Cardiac muscle cell (in vitro differentiated cells and primary cell): ENCODE measurements at regions not wholly inside any gene's neighbourhood (a gene's known extent, or its start where the extent isn't known, plus 50 kb on each side); places are given as distances from the start of the nearest gene placed in this dataset.

ENCODE experiments used
- DNase-seq, 2 donors: peaks; one replicate each; pipeline versions ENCODE4 v3.0.0 to v3.0.0-alpha.2; 2010 to 2017; ENCODE audit warnings: low read depth in 1 of 2, low spot score in 1 of 2
- H3K27ac ChIP-seq: fragments of 200-600 bp; sonication (generic); 2 replicates; pipeline ENCODE4 v1.5.1; 2016
- H3K27me3 ChIP-seq: fragments of 200-600 bp; sonication (generic); 2 replicates; pipeline ENCODE4 v1.6.0; 2016; ENCODE audit warnings: control low read depth
- H3K36me3 ChIP-seq: fragments of 200-600 bp; sonication (generic); 2 replicates; pipeline ENCODE4 v1.5.1; 2016; ENCODE audit warnings: control low read depth
- H3K4me1 ChIP-seq: fragments of 200-600 bp; sonication (generic); 2 replicates; pipeline ENCODE4 v1.8.1; 2017; ENCODE audit warnings: low read depth, mild to moderate bottlenecking, mixed run types
- H3K4me3 ChIP-seq: fragments of 200-600 bp; sonication (generic); 2 replicates; pipeline ENCODE4 v1.5.1; 2016; ENCODE audit warnings: mild to moderate bottlenecking
- H3K9me3 ChIP-seq: fragments of 200-600 bp; sonication (generic); 2 replicates; pipeline ENCODE4 v1.5.1; 2017; ENCODE audit warnings: low read depth, mild to moderate bottlenecking, control low read depth
- TF ChIP-seq, protein P1 (sequence below): IDR thresholded peaks from 2 replicates; pipeline ENCODE4 v1.5.1; 2012; ENCODE audit warnings: low read depth, mild to moderate bottlenecking, low read length

DNA sequence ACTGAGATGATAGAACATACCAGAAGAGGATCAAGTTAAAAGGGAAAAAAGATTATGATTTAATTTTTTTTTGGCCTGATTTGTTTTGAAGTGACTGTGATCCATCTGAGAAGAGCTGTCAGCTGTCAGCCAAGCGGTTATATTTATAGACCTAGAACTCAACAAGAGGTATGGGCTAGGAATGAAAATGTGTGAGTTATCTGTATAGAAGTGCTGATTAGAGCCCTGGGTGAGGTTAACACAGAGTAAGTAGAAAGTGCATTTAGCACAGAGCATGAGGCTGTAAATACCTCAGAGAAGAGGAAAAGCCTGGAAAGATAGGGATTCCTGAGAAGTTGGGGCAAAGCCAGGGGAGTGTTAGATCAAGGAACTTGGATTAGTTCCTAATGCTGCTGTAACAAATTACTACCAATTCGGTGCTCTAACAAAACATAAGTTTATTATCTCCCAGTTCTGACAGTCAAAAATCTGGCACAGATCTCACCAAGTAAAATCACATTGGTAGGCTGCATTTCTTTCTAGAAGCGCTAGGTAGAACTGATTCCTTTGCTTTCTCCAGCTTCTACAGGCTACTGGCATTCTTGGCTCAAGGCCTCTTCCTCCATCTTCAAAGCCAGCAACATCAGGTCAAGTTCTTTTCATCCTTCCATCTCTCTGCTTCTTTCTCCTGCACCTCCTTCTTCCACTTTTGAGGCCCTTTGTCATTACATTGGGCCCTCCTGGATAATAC is 197.4 kb upstream of the SPHKAP start:
- H3K4me1 ChIP-seq = peaks cover 37% of the 10 kb centered on the region
- peak in 1 of 2 donors; percentile 66 for DNase-seq
- H3K9me3 ChIP-seq = no peaks in the 10 kb centered on the region
- no peaks in the 10 kb centered on the region for H3K27me3 ChIP-seq
- H3K36me3 ChIP-seq = no peaks in the 10 kb centered on the region
- H3K27ac ChIP-seq = peak overlapping the region; percentile 93
- TF ChIP-seq, protein P1, sequence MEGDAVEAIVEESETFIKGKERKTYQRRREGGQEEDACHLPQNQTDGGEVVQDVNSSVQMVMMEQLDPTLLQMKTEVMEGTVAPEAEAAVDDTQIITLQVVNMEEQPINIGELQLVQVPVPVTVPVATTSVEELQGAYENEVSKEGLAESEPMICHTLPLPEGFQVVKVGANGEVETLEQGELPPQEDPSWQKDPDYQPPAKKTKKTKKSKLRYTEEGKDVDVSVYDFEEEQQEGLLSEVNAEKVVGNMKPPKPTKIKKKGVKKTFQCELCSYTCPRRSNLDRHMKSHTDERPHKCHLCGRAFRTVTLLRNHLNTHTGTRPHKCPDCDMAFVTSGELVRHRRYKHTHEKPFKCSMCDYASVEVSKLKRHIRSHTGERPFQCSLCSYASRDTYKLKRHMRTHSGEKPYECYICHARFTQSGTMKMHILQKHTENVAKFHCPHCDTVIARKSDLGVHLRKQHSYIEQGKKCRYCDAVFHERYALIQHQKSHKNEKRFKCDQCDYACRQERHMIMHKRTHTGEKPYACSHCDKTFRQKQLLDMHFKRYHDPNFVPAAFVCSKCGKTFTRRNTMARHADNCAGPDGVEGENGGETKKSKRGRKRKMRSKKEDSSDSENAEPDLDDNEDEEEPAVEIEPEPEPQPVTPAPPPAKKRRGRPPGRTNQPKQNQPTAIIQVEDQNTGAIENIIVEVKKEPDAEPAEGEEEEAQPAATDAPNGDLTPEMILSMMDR = no peak
- no peak overlapping the region for H3K4me3 ChIP-seq

DNA sequence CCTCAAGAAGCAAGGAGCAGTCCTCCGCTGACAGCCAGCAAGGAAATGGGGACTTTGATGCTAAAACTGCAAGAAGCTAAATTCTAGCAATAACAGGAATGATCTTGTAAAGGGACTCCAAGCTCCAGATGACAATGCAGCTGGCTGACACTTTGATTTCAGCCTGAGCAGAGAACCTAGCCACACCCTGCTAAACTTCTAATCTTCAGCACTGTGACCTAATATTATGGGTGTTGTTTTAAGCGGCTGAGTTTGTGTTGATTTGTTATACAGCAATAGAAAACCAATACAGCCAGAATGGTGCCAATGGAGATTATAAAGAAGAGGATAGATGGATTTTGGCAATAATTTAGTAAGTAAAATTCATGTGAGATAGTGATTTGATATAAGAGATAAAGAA is 196.7 kb upstream of the SPHKAP start:
- Histone ChIP-seq H3K27ac (peak overlapping the region; percentile 93), H3K4me3 (no peak overlapping the region), H3K36me3 (no peaks in the 10 kb centered on the region), H3K27me3 (no peaks in the 10 kb centered on the region), H3K4me1 (peaks cover 37% of the 10 kb centered on the region), H3K9me3 (no peaks in the 10 kb centered on the region)
- TF ChIP-seq, protein P1 = no peak
- DNase-seq = no peak

DNA sequence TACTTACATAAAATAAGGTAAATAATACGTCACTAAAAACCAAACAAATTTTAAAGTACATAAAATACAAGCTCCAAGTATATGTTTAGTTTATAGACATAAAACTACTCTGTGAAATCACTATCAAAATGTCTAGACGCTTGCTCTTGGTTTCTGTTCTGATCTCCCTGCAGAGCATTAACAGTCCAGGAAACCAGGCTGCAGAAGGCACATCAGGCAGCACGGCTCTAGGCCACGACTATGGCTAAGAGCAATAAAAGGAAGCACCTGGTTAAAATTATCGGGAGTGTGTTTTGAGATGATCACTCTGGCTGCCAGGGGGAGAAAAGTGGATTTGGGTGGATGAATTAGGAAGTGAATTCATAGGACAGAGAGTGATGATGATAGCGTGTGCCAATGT is 196.0 kb upstream of the SPHKAP start:
- Histone ChIP-seq H3K4me1 (peaks cover 37% of the 10 kb centered on the region), H3K9me3 (no peaks in the 10 kb centered on the region), H3K27me3 (no peaks in the 10 kb centered on the region), H3K36me3 (no peaks in the 10 kb centered on the region), H3K4me3 (no peak overlapping the region), H3K27ac (peak overlapping the region; percentile 93)
- DNase-seq = no peak
- TF ChIP-seq, protein P1 = no peak

DNA sequence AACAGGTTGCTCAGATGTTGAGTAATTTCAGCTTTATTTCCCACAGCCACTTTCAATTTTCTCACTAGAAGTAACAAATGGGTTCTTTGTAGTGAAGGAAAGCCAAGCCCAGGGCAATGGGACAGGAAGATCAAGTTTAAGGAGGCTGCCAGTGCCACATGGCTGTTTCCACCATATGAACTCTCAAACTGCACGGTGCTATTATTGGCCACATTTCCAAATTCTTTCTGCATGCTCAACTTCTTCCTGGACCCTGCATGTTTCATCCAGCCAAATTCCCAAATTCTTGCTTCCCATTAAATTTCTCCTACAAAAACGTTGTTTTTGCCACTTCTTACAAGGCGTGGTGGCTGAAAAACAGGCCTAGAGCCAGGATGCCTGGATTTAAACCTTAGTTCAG is 193.3 kb upstream of the SPHKAP start:
- peaks cover 30% of the 10 kb centered on the region for H3K4me1 ChIP-seq
- no peaks in the 10 kb centered on the region for H3K9me3 ChIP-seq
- no peaks in the 10 kb centered on the region for H3K36me3 ChIP-seq
- TF ChIP-seq, protein P1 = no peak
- H3K27me3 ChIP-seq = no peaks in the 10 kb centered on the region
- H3K27ac ChIP-seq = no peak overlapping the region
- DNase-seq = no peak
- no peak overlapping the region for H3K4me3 ChIP-seq

DNA sequence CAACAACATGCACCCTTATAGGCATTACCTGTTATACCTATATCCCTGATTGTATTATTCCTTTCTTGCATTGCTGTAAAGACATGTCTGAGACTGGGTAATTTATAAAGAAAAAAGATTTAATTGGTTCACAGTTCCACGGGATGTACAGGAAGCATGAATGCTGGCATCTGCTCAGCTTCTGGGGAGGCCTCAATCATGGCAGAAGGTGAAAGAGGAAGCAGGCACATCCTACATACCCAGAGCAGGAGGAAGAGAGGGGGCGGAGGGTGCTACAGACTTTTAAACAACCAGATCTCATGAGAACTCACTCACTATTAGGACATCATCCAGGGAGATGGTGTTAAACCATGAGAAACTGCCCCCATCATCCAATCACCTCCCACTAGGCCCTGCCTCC is 191.7 kb upstream of the SPHKAP start:
- H3K27me3 ChIP-seq = no peaks in the 10 kb centered on the region
- no peak for DNase-seq

More for the DNA sequence above, 191.7 kb upstream of the SPHKAP start:
- Histone ChIP-seq H3K4me1 (peaks cover 15% of the 10 kb centered on the region), H3K27ac (no peak overlapping the region), H3K4me3 (no peak overlapping the region), H3K36me3 (no peaks in the 10 kb centered on the region), H3K9me3 (no peaks in the 10 kb centered on the region)
- TF ChIP-seq, protein P1 = no peak
